ENCODE measurements at regions not wholly inside any gene's neighbourhood (a gene's known extent, or its start where the extent isn't known, plus 50 kb on each side); places are given as distances from the start of the nearest gene placed in this dataset.

DNA sequence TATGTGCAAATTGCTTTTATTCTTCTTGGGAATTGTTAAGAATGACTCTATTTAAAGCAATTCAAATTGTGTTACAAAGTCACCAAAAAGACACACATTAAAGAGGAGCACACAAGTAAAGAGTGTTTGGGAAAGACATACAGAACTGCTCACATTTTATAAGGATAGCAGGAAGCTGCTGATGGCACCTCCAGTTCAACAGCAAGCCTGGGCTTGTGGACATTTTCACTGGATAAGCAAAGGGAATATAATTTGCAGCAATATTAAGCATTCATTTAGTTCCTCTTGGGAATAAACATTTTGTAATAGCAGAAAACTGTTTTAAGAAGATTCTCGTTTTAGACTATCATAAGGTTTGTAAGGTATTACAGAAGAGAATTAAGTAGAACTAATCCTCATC lies 1271.9 kb downstream of the ZPLD1 start:
- DNase-seq, result no peak
- WGBS, 2 donors, result 66 to 71% methylated on average over 1 of the region's 1 CpG
- TF ChIP-seq, protein P1, sequence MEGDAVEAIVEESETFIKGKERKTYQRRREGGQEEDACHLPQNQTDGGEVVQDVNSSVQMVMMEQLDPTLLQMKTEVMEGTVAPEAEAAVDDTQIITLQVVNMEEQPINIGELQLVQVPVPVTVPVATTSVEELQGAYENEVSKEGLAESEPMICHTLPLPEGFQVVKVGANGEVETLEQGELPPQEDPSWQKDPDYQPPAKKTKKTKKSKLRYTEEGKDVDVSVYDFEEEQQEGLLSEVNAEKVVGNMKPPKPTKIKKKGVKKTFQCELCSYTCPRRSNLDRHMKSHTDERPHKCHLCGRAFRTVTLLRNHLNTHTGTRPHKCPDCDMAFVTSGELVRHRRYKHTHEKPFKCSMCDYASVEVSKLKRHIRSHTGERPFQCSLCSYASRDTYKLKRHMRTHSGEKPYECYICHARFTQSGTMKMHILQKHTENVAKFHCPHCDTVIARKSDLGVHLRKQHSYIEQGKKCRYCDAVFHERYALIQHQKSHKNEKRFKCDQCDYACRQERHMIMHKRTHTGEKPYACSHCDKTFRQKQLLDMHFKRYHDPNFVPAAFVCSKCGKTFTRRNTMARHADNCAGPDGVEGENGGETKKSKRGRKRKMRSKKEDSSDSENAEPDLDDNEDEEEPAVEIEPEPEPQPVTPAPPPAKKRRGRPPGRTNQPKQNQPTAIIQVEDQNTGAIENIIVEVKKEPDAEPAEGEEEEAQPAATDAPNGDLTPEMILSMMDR (IDR thresholded peaks at IDR 0.05), result no peak
- TF ChIP-seq POLR2A (IDR thresholded peaks at IDR 0.05), result no peak
- H3K36me3 ChIP-seq, result no peaks in the 10 kb centered on the region
- intact Hi-C loops (cut with DNase I), result no loop called here
- H3K4me1 ChIP-seq, result no peaks in the 10 kb centered on the region
- no peaks in the 10 kb centered on the region for H3K27me3 ChIP-seq
- no peaks in the 10 kb centered on the region for H3K9me3 ChIP-seq
- H3K4me3 ChIP-seq (replicated peaks in 1 of 3), result no peak overlapping the region
- no peak overlapping the region for H3K27ac ChIP-seq

DNA sequence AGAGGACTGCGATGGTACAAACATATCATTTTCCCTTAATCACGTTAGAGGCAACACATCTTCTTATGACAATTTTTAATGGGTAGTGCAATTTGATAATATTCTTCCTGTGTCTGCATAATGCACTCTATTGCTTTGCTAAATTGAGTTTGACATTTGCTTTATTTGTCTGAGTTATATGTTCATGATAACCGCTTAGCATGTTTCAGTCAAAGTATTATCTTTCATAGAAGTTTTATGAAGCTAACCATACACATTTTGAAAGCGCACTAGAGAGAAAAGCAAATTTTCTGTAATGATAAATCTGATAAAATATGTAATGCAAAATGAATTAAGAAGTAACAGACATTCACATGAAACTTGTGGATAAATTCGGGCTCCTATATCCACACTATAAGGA lies 1276.9 kb downstream of the ZPLD1 start:
- no peaks in the 10 kb centered on the region for H3K9me3 ChIP-seq
- no peak for TF ChIP-seq POLR2A (IDR thresholded peaks at IDR 0.05)
- TF ChIP-seq, protein P1 (IDR thresholded peaks at IDR 0.05), result no peak
- no peak overlapping the region for H3K27ac ChIP-seq
- intact Hi-C loops (cut with DNase I), result no loop called here
- H3K27me3 ChIP-seq, result no peaks in the 10 kb centered on the region
- H3K4me1 ChIP-seq, result no peaks in the 10 kb centered on the region
- 81 to 87% methylated on average over 5 of the region's 5 CpGs for WGBS, 2 donors
- H3K36me3 ChIP-seq, result no peaks in the 10 kb centered on the region
- H3K4me3 ChIP-seq (replicated peaks in 1 of 3), result no peak overlapping the region
- no peak for DNase-seq

DNA sequence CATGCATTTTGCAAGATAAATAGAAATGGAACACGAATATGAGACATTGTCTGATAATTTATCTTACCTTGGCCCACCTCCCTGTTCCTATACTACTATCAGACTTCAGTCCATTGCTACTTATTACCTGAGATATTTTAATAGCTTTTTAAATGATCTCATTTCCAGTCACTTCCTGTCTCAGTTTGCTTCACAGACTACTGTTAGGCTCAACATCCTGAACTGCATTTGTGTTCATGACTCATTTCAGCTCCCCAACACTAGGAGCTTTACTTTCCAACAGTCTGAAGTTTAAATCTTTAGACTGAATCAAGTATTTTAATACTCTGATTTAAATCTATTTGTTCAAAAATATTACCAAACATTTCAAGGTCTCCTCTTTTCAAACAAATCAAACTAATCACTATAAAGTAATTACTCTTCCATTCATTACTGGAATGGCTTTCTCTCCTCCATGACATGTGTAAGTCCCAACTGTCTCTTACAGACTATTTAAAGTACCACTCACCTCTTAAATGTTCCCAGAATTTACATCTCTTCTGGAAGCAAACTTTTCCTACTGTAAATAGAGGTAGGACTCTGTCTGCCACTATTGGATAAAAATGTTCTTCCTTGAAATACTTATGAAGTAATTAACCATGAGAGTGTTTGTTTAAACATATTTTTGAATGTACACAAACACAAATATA lies 1277.6 kb downstream of the ZPLD1 start:
- no peak for DNase-seq
- Histone ChIP-seq H3K4me1 (no peaks in the 10 kb centered on the region), H3K27ac (no peak overlapping the region), H3K9me3 (no peaks in the 10 kb centered on the region), H3K4me3 (replicated peaks in 1 of 3) (no peak overlapping the region), H3K27me3 (no peaks in the 10 kb centered on the region), H3K36me3 (no peaks in the 10 kb centered on the region)
- intact Hi-C loops (cut with DNase I), result no loop called here
- TF ChIP-seq, protein P1 (IDR thresholded peaks at IDR 0.05), result no peak
- TF ChIP-seq POLR2A (IDR thresholded peaks at IDR 0.05), result no peak
- 63 to 64% methylated on average over 1 of the region's 1 CpG for WGBS, 2 donors

DNA sequence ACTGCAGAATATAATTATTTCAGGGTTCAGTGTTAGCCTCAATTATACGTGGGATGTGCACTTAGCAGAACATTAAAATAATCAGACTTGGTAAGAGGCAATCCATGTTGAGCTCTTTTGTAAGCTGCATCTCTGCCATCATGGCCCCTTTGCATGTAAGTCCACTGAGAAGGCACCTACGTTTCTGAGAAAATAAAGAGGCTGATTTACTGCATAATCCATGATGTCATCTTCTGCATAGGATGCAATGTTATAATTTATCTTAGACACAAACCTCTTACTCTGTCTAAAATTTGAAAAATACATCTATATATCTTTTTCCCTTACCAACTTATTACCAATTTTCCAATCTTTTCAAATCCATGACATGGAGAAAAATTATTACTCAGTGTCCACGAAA lies 1294.7 kb downstream of the ZPLD1 start:
- DNase-seq, result no peak
- Histone ChIP-seq H3K27me3 (no peaks in the 10 kb centered on the region), H3K4me3 (replicated peaks in 1 of 3) (no peak overlapping the region), H3K9me3 (no peaks in the 10 kb centered on the region), H3K27ac (no peak overlapping the region), H3K4me1 (no peaks in the 10 kb centered on the region), H3K36me3 (no peaks in the 10 kb centered on the region)
- intact Hi-C loops (cut with DNase I), result no loop called here
- no peak for TF ChIP-seq POLR2A (IDR thresholded peaks at IDR 0.05)
- TF ChIP-seq, protein P1 (IDR thresholded peaks at IDR 0.05), result no peak
- WGBS, 2 donors, result 72 to 83% methylated on average over 3 of the region's 3 CpGs

DNA sequence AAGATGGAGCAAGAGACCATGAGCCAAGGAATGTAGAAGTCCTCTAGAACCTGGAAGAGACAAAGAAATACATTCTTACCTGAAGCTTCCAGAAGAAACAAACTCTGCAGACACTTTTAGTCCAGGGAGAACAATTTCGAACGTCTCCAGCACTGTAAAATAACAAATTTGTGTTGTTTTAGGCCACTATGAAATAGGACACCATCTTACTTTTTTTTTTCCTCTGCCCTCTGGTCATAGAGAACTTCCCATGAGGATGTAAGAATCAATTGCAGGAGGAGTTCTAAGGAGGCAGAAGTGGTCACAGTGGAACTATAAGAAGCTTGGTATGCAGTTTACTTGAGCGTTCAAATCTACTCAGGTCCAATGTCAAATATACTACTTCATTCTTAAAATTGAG lies 1295.9 kb downstream of the ZPLD1 start:
- H3K27me3 ChIP-seq, result no peaks in the 10 kb centered on the region
- H3K4me1 ChIP-seq, result no peaks in the 10 kb centered on the region
- intact Hi-C loops (cut with DNase I), result no loop called here
- TF ChIP-seq, protein P1 (IDR thresholded peaks at IDR 0.05), result no peak
- no peak for TF ChIP-seq POLR2A (IDR thresholded peaks at IDR 0.05)
- no peaks in the 10 kb centered on the region for H3K36me3 ChIP-seq
- no peaks in the 10 kb centered on the region for H3K9me3 ChIP-seq
- H3K27ac ChIP-seq, result no peak overlapping the region
- 36 to 41% methylated on average over 3 of the region's 3 CpGs for WGBS, 2 donors
- H3K4me3 ChIP-seq (replicated peaks in 1 of 3), result no peak overlapping the region
- DNase-seq, result no peak
